ENCODE measurements at regions not wholly inside any gene's neighbourhood (a gene's known extent, or its start where the extent isn't known, plus 50 kb on each side); places are given as distances from the start of the nearest gene placed in this dataset.
A peak's percentile ranks its signal among the peaks of the same experiment; 100 is the strongest.

DNA sequence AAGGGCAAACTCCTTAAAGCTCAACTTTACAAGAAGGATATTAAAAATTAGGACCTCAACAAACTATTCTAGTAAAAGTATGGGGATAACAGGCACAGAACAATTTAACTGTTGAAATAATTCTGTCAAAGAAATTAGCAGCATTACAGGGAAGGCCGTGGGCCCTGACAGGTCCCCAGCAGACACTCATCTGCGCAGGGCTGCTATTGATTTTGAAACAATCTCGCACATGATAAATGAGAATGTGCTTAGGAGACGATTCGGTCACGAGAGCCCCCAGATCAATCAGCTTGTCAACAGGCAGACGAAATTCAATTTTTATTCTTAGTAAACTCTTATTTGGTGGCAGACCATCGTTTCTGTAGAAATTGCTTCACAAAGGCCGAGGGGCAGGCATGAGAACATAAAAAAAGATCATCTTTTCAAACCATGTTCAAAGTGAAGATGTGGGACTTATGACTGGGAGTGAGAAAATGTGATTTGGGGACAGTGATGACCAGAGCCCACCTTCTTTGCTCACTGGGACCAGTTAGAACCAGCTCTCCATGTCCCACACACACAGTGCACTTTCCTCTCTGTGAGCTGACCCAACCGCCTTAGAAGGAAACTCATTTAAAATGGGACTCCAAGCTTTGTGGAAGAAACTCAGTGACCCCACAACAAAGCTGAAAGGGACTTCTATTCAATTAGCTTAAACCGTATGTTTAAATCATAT is 654.5 kb downstream of the TOX3 start:
- no peak for DNase-seq

DNA sequence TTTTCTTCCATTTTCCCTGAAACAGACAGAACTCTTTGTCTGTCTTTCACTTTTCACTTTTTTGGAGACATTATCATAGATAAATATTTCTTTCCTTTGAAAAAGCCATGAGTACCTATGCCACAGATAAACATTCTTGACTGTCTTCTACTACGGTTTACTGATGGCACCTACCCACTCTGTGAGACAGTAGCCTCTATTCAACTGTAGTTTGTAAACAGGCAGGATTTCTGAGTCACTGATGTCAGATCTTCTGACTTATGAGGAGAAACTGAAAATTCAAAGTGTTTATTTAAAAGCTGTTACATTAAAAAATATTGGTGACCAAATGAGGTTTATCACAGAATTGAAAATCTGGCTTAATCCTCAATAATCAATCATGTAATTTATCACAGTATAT is 658.4 kb downstream of the TOX3 start:
- DNase-seq = no peak

DNA sequence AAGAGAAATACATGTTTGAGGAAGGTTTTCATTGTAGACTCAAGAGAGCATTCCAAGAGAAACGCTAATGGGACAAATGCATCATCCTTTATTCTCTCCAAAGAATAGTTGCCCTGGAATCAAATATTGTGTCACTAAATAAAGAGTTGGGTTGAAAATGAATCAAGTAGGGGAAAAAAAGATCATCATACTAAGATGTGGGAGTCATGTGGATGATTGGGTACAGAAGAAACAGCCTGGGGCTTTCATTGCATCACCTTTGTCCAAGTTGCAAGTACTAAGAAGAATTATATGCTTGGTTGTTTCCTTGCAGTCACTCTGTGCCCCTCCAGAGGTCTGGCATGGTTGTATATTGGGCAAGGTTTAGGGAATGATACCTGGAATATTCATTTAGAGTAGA is 658.9 kb downstream of the TOX3 start:
- DNase-seq = peak; percentile 15

DNA sequence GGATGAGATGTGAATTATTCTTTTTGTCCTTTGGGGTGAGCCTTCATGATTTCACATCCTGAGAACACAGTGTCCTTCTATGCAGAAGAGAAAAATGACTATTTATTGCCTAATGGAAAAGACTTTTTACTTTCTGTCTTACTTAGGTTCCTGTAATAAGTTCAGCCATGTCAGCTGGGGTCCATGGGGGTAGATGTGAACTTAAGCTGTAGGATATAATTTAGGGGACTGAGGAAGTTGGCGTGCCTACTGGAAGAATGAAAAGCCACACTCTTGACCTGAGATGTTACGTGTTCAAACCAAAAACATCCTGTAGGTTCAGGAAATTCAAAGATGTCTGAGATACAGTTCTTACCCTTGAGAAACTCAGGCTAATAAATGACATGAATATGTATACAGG is 660.5 kb downstream of the TOX3 start:
- no peak for DNase-seq

DNA sequence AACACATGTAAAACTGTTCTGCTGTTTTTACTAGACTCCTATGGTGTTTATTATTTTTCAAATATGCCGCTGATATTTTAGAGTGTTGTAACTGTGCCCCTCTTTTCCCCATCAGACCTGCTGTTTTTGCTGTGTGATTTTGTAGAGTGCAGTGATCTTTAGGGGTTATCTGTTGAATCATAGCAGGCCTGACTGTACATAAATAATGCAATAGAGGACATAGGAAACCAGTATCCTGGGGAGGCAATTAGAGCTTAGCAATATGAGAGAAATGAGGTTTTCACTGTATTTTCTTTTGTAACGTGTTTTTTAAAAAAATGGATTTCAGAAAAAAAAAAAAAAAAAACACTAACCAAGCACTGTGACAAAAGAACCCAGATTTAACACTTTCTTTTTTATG is 662.2 kb downstream of the TOX3 start:
- DNase-seq = no peak

DNA sequence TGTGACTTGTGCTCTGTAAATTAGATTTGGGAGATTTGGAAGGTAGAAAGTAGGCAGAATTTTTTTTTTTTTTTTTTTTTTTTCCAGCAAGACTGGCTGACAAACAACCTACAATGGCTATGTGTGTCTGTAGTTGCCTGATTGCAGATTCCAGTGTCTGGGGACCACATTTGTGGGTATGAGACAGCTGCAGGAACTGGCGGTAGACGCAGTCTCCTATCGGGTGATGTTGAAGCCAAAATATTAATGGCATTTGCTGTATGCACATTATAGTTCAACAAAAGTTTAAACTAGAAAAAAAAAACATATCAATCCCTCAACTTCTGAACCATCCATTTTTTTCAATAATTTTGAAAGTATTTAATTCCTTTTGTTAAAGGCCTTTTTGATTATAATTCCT is 665.2 kb downstream of the TOX3 start:
- DNase-seq = peak; percentile 76

DNA sequence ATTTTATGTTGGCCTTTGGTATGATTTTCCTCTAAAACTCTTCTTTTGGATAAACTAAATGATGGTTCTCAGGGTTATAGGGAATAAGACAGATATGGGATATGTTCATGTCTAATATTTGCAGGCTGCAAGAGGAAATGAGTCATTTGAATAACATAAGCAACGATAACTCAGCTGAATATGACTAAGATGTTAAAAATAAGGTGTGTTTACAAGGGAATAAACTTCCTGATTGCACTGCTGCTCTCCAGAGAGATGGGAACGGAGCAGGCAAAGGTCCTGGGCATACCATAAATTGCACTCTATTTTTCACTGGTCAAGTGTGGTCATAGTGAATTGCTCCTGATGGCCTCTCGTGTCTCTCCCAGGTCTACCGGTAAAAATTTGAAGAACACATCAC is 666.2 kb downstream of the TOX3 start:
- peak; percentile 73 for DNase-seq

DNA sequence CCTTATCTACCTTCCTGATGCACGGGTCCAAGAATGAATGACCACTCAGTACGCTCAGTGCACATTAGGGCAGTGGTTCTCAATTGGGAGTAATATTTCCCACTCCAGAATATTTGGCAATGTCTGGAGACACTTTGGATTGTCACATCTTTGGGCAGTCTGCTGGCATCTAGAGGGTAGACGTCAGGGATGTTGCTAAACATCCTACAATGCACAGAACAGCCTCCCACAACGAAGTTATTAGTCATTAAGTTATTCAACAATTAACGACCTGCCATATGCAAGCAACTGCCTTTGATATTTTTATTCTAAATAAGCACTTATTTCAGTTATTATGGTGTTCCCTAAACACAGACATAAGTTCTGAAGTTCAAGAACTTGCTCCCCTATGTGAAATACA is 669.3 kb downstream of the TOX3 start:
- DNase-seq = no peak

DNA sequence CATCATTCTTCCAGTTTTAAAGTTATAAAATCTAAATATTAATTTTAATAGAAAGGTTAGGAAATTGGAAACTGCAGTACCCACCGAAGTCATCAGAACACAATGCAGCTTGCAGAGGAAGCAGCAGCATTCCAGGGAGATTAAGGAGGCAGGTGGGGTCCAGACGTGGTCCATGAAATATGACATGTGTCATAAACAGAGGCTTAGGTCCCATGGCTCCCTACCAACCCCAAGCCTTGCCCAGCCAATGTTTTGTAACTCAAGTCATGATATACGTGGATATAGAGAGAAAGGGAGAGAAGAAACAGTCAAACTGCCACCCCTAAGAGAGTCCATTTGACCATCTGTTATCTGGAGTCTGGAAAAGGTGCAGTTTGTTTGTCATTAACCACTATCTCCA is 670.0 kb downstream of the TOX3 start:
- DNase-seq = peak; percentile 20

DNA sequence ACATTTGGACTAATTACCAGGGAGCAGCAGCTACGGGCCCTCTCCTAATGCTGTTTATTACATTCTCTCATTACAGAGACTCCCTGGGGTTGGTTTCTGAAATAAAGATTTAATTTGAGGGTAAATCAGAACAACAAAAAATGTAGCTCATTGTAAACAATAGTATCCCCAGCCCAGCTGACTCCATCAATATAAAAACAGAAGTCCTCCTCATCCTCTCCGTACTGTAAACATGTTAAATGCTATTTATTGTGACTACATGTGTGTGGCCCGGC is 670.4 kb downstream of the TOX3 start:
- no peak for DNase-seq

DNA sequence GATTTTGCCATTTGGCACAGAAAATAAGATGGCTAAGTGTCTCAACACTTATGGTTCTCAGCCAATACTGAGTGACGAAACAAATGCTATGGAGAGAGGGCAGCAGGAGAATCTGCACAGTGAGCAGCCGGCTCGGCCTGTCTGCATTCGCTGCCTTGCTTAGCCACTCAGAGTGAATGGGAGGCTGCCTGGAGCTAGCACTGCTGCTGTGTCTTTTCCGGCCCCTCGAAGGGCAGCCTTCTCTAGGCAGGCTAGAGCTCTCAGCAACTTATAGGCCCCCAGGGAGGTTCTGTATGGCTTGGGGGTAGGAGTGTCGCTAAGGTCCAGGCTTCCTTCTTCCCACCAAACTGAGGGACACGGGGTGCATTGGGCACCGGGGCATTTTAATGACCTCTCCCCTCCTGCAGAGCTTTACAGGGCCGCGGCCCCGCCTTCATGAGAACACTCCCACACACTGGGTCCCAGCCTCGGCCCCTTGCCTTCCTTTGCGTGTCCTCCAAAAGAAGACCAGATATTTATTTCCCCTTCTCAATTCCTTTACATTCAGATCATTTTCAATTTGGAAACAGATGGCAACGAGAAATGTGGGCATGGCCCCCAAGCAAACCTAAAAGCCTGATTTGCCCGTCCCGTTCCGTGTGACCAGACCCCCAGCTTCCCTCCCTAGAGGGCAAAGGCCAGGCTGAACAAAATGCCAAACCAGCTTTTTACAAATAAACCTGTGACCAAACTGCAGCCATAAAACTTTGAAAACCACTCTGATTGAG is 670.9 kb downstream of the TOX3 start:
- DNase-seq = no peak

DNA sequence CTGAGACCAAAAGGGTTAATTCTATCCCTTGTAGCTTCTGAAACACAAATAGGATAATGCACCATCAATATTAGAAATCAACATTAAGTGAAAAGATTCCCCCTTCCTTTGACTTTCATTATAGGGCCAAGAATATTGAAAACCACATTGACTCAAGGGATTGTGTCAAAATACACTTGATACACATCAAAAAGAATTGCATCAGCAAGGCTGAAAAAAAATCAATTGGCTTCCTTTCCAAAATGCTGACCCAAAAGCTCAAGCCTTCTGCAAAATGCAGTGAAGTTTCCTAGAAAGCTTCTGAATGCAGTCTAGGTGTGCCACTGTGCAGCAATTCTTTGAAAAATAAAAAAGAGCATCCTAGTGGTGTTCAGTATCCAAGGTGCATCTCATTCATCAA is 674.4 kb downstream of the TOX3 start:
- no peak for DNase-seq

DNA sequence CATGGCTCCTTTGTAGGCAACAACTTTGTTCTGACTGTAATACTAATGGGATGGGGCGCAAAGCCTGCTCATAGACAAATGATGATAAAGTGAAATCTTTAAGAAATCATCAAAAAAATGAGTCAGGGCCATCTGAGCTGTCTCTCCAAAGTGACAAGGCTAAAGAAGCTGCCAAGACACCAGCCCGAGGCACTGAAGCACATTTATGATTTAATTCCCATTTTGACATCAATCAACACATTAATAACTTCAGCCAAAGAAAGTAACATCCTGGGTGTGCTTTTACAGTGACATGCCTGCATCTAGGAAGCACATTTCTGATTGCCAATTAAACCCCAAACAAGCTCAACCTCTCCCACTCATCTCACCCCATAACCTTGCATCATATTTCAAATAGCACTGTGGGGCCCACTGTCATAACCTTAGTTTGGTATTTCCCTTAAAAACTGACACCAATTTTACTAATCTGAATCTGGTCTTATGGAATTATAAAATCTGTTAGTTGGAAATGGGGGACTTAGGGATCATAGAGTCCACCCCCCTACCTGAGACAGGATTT is 676.6 kb downstream of the TOX3 start:
- DNase-seq = no peak

DNA sequence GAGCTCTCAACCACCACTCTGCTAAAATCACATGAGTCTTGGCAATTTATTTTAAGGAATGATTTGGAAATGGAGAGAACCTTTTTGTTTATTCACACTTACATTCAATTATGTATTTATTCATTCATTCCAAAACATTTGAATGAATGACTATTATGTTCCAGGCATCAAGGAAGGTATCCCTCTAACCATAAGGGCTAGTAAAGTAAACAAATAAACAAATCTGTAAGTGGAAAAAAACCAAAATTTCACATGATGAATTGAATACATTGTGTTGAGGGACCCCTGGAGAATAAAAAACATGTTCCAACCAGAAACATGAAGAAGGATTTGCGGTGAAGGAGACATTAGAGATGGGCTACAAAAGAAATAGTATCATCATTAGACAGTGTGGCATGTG is 677.8 kb downstream of the TOX3 start:
- DNase-seq = no peak

DNA sequence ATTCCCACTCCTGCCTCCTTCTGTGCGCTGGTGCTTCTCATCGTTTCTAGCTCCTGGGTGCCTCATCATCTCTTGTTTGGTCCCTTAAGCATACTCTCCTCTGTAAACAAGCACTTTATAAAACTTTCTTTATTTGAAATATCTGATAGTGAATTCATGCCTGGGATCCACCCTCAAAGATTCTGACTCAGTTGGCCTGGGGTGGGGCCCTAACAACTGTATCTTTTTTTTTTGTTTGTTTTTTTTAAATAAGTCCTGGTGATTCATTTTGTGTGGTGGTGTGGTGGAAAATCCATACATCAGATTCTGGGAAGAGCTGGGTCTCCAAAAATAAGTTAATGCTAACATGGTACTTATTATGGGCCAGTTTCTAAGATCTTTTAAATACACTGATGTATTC is 678.3 kb downstream of the TOX3 start:
- no peak for DNase-seq

DNA sequence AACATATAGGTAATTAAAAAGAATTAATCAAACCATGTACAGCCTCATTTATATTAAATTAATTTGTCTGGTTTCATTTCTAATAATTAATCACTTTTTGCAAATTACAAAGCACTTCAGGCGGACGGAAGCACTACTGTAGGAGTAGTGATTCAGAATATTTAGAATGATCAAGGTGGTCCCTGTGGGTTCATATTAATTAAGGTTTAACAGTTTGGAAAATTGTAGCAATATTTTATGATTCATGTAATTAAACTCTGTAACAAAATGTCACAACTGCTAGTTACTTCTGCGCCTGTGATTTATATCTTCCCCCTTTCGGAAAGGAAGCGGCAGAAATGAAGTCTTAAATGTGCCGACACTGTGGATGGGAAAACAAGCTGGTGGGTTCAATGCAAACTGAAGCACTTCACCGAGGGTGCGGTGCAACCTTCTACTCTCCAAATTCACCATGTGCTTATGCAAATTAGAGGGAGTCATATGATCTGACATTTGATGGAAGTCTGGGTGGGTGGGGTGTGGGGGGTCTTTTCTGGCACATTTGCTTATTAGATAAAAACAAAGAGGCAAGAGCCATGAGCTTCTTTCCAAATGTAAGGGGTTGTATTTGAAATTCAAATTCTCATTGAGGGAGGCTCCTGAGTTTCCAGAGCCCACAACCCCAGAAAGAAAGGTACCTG is 679.4 kb downstream of the TOX3 start:
- no peak for DNase-seq

DNA sequence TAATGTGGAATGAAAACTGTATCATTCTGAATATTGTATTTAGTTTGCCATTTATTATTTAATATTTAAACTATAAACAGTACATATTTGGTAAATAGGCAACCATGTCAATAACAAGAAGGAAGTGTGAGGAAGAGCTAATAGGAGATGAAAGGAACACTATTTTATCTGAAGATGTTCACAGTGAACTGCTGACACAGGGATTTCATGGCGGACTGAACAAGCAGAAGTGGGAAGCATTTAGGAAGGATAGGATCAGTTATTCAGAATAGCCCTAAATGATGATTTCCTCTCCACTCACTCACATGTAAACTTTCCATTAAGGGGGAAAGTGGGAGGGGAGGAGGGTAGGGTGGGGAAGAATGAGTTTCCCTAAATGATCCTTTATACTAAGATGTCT is 682.4 kb downstream of the TOX3 start:
- no peak for DNase-seq

DNA sequence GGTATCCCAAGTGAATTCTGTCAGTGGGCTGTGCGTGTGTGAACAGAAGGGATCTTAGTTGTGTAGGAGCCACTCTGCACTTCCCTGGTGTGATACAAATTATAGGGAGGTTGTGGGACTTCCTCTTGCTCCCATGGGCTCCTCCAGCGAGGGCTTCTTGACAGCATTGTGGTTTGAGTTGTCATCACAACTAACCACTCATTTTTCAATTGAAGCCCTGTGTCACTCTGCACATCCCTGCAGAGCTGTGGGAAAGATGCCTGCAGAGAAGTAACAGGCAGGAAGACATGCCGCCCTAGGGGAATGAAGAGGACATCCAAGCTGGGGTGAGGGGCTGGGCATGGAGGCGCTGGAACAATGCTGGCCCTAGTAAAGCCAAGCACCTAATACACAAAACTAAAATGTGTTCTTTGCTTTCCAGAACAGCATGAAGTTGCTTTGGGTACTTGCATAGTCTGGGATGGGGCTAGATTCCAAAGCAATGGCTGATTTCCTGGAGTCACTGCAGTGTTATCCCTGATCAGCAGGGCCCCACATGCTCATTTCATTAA is 692.5 kb downstream of the TOX3 start:
- DNase-seq = peak; percentile 71

DNA sequence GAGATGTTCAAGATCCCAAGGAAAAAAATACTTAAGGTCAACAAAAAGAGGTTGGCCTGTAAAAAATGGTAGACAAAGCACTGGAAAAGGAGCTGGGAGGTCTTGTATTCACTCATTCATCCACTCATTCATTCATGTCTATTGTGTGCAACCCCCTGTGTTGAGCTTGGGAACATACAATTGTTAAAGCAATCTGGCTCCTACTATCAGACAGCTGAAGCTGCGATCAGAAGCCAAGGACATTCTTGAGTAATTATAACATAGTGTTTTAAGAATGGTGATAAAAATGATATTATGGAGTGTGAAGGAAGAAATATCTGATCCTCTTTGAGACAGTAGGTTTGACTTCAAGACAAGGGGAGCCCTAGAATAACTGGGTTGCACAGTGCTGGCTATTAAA is 693.4 kb downstream of the TOX3 start:
- no peak for DNase-seq

DNA sequence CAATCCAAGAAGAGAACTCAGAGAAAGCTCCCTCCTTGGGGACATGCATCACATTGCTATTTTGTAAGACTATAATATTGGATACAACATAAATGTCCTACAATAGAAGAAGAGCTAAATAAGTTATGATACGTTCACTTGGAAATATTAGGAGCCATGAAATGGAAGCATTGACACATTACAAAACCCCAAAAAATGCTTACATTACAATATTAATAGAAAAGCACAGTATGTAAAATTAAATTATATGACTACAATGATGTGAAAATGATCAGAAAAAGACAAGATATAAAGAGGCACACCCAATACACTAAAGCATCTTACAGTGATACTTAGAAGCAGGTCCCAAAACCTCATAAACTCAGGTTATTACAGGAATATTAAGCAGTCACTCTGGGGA is 694.1 kb downstream of the TOX3 start:
- DNase-seq = no peak

DNA sequence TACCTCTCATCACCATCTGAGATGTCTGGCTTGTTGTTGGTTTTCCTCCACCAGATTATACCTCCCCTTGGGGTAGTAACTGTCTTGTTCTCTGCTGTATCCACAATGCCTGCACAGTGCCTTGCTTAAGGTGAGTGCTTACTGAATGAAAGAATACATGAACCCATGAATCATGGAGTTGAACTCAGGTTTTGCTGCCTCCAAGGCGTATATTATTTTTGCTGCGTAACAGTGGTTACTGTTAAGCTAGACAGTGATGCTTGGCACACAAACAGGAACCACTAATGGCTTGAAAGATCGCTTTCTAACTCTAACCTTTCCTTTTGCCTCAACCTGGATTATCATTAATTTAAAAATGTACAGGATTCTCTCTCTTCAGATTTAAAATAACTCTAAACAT is 695.8 kb downstream of the TOX3 start:
- DNase-seq = no peak

DNA sequence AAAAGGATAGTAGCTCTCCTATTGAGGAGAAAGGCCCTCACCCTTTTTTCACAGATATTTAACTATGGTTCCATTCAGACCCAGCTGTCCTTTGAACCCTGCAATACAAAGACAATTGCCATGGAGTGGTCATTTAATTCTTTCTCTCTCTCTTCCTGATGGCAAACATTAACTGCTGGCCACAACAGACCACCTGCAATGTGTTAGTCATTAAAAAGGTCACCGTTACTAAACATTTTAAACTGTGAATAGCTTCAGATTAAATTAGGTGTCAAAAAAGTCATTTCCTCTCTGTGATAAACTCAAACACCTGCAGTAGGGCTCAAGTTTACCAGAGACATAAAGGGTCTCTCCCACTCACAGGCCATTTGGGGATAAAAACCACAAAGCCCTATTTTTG is 697.2 kb downstream of the TOX3 start:
- no peak for DNase-seq

DNA sequence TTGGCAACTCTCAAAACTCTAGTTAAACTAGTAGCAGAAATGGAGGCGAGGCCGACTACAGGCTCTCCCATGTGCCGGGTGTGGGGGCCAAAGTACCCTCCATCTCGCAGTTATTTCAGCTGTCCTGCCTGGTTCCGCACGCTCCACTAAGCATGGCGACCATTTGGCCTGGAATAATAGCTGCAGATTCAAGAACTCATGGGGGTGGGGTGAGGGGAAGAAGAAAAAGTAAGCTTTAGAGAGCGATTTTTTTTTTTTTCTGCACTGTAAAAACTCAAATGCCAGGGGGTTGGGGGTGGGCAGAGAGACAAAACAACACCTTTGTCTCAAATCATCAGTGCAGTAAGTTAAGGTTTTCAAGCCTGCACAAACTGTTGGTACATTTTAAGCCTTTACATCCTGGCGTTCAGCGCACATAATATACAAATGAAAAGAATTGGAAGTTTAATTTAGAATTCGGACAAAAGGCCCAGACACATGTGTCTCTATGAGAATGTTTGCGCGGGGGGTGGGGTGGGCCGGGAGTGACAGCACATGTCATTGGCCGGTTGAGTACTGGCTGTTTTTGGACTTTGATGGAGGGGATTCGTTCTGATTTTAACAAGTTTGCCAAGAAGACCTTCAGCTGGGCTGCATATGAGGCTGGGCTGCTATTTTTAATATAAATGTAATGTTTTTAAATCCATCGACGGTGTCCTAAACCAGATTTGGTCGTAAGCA is 694.7 kb upstream of the SALL1 start:
- DNase-seq = no peak

Data from fibroblast of skin of right quadriceps (primary cell).